HG03439 (cell line): ENCODE measurements at regions not wholly inside any gene's neighbourhood (a gene's known extent, or its start where the extent isn't known, plus 50 kb on each side); places are given as distances from the start of the nearest gene placed in this dataset.
"Not testable (repeated sequence)": the region's sequence is repeated elsewhere in the genome, so short reads cannot be mapped to it uniquely, and the experiment has no call there.

Experiments
- ATAC-seq: cut with Tn5 transposase; IDR thresholded peaks from one replicate; pipeline ENCODE4 v1.9.1; 2021; ENCODE audit warnings: mild to moderate bottlenecking, moderate library complexity; ENCODE audit not compliant: unreplicated experiment

DNA sequence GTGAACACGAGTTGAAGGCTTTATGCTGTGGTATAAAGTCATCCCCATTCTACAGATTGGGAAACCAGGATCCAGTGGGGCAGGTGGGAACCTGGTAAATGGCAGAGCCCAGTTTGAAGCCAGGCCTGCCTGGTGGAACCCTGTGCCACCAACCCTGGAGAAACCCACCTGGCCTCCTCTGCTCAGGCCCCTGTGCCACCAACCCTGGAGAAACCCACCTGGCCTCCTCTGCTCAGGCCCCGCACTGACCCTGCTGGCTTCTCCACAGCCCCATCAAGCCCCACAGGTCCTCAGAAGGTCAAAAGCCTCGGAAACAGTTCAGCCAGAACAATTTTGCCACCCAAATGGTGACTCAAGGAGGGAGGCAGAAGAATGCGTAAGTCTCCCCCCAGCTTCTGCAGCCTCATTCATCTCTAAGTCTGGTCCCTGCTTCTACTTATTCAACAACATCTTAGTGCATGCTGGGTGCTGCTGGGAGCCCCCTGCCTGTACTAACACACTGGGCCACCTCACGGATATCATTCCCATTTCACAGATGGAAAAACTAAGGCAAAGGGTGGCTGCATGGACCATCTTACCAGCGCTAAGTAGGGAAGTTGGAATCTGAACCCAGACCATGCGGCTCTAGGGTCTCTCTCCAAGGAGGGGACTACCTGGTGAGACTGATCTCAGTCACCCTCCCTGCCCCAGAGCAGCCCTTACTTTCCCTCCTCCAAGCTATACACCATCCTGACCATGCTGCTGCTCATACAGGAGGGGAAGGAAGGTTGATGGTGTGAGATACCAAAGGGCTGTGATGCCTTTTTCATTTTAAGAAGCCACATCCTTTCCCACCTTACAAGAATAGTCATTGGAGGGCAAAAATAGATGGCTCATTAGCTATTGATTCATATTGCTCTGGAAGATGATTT is 93.7 kb upstream of the ID2 start:
- no peak for ATAC-seq

DNA sequence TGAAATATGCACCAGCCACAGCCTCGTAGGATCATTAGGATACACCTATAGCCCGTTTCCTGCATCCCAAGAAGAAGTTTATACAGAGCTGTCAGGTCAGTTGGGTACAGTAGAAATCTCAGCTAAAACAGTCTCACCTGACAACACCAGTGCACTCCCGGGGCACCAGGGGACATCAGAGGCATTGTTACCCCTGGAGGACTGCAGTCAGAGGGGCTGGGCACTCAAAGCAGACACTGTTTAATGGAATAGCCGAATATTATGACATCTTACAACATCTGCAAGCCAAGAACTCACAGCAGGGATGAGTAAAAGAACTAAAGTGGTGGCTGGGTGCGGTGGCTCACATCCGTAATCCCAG is 93.0 kb upstream of the ID2 start:
- ATAC-seq = no peak

DNA sequence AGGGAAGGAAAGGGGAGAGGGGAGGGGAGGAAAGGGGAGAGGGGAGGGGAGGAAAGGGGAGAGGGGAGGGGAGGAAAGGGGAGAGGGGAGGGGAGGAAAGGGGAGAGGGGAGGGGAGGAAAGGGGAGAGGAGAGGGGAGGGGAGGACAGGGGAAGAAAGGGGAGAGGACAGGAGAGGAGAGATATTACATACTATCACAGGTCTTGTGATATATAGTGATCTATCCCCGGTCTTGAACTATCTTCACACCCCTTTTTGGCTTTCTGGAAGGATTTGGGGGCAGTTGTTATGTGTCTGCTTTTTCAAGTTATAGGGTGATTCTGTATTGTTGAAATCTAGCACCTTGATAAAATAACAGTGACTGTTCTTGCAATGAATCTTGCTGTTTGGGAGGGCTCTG is 92.1 kb upstream of the ID2 start:
- ATAC-seq = no peak

DNA sequence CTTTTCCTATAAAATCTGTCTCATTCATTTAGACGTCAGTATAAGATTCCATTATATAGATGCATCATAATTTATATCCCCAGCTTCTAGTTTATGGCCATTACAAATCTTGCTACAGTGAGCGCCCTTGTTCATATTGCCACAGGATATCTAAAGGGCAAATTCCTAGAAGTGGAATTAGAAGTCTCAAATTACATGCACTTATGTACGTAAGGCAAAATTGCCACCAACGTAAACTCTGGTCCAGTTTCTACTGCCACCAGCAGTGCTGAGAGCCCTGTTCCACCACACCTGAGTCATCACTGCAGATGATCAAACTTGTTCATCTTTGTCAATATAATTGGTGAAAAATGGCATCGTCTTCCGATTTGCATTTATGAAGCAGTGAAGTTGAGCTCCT is 90.9 kb upstream of the ID2 start:
- ATAC-seq = no peak

DNA sequence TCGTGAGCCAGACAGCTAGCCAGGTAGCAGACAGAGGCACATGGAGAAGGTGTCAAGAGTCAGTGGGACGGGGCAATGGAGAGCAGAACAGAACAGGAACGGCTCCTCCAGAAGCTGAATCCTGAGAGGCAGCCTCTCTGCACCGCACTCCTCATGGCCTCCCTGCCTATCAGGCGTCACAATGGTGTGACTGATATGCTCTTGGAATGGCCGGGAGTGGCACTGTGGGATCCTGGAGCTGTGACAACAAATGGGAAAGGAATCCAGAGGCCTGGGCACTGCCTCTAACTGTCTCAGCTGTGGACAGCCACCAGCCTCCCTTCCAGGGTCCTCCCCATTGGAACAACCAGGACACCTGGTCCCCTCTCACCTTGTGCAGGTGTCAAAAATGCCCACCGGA is 89.1 kb upstream of the ID2 start:
- no peak for ATAC-seq

DNA sequence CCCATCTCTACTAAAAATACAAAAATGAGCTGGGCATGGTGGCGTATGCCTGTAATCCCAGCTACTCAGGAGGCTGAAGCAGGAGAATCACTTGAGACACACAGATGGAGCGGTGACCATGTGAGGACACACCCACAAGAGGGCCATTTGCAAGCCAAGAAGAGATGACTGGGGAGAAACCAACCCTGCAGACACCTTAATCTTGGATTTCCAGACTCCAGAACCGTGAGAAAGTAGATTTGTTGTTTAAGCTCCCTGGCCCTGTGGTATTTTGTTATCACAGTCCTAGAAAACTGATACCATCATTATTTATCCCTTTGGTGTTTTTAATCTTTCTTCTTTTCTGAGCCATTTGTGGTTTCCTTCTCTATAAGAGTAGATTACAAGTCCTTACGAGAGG is 88.6 kb upstream of the ID2 start:
- no peak for ATAC-seq

DNA sequence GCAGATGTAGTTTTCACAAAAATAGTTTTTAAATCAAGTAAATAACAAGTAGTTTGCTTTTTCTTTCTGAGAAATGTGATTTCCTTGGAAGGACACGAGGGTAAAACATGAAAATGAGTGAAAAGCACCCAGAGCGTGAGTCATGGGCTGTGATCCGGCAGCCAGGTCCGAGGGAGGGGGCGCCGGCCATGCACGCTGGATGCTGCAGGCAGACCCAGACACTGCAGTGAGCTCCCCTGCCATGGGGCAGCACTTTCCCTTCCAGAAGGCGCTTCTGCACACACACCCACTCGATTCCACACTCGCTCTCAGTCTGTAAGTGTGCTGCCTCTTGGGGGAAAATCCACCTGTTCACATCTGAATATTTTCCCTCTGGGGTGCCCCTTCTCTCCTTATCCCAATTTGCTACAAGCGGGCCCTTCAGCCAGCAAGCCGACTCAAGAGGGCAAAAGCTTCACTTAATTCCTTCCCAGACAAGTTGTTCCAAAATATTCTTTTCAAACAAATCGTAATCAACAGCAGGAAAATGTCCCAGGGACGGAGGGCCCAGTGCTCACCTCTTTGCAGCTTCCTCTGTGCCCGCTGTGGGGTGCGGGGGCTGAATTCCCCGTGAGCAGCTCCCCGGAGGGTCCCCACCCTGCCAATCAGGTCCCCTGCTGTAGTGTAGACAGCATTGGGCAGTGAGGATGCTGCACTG is 87.0 kb upstream of the ID2 start:
- no peak for ATAC-seq

DNA sequence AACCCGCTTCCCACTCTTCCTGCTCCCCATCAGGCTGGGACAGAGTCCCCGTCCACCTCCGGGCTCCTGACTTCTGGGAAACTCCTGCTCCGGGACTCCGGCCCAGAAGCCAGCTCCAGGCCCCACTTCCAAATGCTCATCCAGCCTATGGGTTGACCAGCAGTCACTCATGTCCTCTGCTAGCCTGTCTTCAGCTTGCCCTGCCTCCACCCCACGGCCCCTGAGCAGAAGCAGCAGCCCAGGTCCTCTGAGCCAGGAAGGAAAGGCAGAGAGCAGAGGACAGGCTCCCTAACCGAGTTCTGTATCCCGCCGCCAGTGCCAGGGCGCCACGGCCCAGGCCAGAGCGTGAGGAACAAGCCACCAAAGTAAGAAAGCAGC is 86.4 kb upstream of the ID2 start:
- no peak for ATAC-seq

DNA sequence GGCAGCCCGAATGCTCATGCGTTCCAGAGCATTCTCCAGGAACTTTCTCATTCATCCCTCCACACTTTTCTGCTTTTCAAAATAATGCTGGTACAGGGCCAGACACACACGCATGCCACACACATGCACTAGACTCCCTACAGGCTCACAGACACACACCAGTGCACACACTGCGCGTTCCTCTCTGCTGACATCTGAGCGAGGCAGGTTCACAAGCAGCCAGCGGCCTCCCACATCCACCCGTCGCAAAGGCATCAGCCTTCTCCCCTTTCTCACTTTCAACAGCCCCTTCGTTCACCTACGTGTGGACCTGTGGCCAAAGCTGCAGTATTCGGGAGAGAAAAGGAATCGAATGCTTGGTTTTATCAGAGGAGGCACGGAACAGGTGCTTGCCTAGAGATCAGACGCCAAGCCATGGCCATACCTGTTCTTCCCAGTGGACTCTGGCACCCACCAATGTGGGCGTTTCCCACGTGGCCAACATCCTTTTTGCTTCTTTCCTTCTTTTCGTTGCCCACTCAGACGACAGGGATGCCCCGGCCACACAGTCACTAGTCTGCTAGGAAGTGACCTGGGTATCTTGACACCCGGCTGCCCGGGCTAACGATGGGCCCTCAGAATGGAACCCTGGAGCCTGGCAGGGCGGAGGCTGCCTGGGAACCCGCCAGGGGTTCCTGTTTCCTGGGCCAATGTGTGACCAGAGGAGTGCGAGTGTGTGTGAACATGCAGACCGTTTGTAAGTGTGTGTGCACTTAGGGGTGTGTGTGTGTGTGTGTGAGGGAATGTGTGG is 85.8 kb upstream of the ID2 start:
- no peak for ATAC-seq

DNA sequence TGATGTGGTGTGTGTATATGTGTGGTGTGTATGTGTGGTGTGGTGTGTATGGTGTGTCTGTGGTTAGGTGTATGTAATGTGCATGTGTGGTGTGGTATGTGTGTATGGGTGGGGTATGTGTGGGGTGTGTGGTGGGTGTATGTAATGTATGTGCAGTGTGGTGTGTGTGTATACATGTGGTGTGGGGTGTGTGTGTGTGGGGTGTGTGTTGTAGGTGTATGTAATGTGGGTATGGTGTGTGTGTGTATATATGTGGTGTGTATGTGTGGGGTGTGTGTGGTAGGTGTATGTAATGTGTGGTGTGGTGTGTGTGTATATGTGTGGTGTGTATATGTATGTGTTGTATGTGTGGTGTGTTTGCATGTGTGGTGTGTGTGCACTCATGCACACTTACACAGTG is 84.8 kb upstream of the ID2 start:
- ATAC-seq = no peak

DNA sequence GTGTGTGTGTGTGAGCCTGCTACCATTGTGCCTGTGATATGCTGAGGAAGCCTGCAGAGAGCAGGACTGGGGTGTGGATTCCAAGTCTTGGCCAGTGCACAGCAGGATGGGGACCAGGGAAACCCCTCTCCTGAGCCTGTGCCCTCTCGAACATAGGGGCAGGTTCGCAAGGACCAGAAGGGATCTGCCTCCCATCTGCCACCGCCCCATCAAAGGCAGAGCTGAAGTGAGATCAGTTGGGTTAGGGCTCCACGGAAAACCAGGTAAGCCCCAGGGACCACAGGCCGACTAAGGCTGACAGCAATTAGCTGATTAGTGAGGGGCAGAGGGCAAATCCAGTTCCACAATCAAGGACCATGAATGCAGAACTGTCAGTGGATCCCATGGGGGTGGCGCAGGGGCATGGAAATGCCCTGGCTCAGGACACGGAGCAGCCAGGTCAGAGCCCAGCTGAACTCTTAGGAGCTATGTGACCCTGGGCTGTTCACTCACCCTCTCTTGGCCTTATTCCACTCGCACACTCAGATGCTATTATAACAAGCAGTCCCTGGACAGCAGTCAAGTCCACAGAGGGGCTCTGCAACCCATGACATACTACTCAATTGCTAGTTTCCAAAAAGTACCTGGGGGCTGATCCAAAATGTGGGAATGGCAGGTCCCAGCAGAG is 84.2 kb upstream of the ID2 start:
- ATAC-seq = no peak

DNA sequence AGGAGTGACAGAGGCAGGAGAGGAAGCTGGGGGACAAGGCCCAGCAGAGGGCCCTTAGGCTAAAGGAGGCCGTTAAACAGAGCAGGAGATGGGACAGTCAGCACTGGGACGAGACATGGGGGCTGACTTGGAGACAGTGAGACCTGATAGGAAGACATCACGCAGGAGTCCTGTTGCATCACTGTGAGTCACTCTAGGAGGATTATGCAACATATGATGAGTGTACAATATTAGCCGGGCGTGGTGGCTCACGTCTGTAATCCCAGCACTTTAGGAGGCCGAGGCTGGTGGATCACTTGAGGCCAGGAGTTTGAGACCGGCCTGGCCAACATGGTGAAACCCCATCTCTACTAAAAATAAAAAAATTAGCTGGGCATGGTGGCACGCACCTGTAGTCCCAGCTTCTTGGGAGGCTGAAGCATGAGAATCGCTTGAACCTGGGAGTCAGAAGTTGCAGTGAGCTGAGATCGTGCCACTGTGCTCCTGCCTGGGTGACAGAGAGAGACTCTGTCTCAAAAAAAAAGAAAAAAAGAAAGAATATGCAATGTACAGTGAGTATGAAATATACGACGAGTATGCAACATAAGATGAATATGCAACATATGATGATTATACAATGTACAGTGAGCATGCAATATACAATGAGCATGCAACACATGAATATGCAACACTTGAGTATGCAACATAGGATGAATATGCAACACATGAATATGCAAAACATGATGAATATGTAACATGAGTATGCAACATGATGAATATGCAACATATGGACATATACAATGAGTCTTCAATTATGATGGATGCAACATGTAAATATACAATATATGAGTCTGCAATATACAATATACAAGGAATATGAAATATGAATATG is 83.3 kb upstream of the ID2 start:
- ATAC-seq = no peak

DNA sequence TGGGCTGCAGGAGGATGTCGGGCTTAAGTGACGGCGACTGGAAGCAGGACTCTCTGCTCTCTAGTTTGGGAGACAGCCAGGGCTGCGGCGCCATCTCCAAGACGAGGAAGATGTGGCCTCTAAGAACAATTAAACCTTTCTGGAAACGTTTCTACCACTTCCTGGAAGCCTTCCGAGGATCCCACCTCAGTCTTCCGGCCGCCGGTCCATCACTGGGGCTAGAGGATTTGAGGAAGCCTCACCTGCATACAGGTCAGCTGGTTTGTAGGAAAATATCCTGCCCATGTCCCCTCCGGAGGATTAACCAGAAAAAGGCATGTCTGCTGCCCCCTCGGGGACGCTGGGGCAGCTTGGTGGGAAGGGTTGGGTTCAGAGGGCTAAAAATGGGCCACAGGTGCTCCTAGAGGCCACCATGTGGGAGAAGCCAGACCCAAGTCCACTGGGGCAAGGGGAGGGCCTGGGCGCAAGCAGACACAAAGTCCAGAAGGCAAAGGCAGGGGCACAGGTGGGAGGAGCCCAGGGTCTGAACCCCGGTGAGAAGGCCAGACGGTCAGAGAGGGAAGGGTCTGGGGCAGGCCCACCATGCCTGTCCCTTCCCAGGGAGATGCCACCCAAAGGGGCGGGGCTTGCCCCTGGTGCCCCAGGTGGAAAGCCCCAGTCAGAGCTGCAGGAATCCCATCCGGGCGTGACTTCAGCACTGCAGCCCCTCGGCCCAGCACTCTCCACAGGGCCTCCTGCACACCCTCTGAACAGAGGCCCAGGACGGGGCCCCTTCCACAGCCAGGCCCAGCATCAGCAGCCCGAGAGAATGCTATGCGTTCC is 82.2 kb upstream of the ID2 start:
- ATAC-seq = no peak

DNA sequence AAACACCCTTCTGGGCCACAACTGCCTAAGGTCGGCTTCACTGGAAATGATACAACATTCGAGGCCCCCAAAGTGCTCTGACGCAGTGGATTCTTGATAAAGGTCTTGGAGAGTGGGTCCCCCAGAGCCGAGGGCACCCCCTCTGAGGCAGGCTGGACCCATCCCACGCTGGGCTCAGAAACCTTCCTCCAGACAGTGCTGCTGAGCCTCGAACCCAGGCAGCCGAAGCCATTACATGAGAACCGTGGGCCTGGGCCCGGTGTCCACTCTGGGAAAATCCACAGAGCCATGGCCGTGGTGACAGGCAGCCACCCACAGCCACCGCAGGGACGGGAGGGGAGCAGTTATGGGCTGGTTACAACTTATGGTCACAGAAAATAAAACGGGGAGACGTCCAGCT is 81.4 kb upstream of the ID2 start:
- ATAC-seq = no peak

DNA sequence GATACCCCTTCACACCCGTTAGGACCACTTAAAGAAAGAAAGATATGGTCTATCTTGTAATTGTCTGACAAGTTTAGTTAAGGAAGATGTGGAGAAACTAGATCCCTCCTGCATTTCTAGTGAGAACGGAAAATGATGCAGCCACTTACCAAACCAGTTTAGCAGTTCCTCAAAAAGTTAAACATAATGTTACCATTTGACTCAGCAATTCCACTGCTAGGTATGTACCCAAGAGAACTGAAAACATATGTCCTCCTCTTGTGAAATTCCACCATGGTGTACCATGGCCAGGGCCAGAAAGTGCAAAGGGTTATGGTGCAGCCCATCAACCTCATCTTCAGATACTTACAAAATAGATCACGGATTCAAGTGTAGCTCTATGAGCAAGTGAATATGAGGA is 79.0 kb upstream of the ID2 start:
- no peak for ATAC-seq

DNA sequence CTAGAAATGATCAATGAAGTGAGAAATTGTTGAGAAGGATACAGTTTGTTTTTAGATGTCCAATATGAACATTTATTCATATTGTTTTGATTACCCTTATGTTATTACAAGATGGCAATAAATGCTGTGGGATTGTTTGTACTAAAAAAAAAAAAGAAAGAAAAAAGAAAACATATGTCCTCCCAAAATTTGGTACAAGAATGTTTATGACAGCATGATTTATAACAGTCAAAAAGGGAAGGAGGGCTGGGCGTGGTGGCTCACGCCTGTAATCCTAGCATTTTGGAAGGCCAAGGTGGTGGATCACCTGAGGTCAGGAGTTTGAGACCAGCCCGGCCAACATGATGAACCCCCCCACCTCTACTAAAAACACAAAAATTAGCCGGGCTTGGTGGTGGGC is 78.5 kb upstream of the ID2 start:
- not testable (repeated sequence) for ATAC-seq

DNA sequence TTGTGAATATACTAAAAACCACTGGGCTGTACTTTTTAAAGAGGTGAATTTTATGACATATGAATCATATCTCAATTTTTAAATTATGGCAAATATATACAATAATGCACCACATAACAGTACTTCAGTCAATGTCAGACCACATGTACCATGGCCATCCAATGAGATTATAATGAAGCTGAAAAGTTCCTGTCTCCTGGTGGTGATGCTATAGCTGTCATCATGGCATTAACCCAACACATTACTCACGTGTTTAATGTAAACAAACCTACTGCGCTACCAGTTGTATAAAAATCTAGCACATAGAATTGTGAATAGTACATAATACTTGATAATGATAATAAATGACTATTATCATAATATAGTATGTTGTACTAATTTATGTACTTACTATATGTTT is 77.6 kb upstream of the ID2 start:
- no peak for ATAC-seq

DNA sequence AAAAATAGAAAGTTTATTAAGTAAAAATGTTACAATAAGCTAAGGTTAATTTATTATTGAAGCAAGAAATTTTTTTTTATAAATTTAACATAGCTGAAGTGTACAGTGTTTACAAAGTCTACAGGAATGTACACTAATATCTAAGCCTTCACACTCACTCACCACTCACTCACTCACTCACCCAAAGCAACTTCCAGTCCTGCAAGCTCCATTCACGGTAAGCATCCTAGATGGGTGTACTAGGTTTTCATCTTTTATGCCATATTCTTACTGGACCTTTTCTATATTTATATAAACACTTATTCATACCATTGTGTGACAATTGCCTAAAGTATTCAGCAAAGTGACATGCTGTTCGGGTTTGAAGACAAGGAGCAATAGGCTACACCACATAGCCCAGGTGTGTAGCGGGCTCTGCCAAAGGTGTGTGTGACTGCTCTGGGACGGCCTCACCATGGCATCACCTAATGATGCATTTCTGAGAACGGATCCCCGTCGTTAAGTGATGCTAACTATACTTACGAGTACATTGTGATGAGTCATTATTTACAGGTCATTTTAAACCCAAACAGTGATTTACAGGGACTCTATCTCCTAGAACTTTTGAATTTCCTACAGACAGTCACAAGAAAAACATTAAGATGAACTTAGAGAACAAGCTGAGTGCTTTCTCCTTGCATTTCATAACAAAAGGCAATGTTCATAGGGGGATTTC is 76.3 kb upstream of the ID2 start:
- no peak for ATAC-seq

DNA sequence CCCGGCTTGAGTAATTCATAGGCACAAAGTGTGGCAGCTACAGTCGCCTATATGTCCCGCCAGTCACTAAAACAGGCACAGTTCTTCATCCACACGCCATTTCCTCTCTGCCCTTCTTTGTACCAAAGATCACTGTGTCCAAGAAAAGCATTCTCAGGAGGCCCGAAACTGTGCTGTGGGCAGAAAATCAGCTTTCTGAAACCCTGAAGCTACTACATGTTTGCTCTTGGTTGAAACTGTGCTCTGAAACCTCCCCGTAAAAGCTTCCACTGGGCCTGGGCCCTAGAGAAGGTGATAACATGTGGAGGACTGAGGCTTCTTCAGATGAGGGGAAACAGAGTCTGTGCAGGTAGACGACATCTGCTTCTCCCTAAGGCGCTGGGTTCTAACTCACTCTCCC is 75.6 kb upstream of the ID2 start:
- peak; percentile 86 for ATAC-seq
